NCI-H146 treated with DMSO at 0.1 percent for 48 hours (cell line): ENCODE measurements at regions not wholly inside any gene's neighbourhood (a gene's known extent, or its start where the extent isn't known, plus 50 kb on each side); places are given as distances from the start of the nearest gene placed in this dataset.

ENCODE experiments used
- DNase-seq: peaks from one replicate; lab custom pipeline; 2025; ENCODE audit not compliant: unreplicated experiment; lab: John Stamatoyannopoulos, UW

GRCh38 chr12:118606690-118607089, 230.3 kb downstream of the SUDS3 start:
- no peak for DNase-seq

GRCh38 chr12:118607831-118608230, 231.5 kb downstream of the SUDS3 start:
- DNase-seq: no peak

DNA sequence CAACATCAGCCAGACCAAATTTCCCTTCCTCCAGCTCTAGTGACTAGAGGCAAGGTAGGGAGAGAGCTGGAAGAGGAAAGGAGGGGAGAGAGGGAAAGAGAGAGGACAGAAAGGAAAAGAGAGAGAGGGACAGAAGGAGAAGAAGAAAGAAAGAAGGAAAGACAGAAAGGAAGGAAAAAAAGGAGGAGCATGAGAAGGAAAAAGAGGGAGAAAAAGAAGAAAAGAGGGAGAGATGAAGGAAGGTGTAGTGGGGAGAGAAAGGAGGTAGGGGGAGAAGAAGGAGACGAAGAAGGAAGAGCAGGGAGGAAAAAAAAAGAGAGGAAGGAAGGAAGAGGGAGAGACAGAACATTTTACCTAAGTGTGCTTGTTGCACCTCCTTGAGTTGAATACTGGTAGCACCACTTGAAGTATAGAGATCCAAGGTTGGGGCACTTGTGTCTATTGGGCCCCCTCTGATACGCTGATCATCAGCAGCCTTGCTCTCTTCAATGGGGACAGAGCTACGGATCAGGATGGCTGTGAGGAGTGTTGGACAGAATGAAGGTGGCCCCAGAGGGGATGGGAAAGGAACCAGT, 232.5 kb downstream of the SUDS3 start:
- DNase-seq: no peak

DNA sequence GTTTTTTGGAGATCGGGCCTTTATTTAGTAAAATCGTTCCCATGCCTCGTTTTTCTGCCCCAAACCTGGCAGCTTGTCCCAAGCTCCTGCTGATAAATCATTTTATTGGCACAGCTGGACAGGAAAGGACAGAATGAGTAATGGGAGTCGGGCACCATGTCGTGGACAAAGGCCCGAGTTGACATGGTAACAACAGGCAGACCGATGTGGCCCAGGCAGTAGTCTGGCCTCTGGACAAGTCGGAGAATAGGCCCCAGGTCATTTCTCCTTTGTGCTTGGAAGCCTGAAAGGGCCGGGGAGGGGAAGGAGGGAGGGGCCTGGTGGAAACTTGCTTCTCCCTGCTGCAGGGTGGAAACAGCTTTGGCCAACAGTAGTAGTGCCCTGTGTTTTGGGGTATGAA, 234.9 kb downstream of the SUDS3 start:
- peak; percentile 96 for DNase-seq

- DNase-seq: peak; percentile 60
Observed at GRCh38 chr12:118611770-118612169, 235.4 kb downstream of the SUDS3 start.

- peak; percentile 27 for DNase-seq
Observed at GRCh38 chr12:118617611-118618450, 241.5 kb downstream of the SUDS3 start.

- DNase-seq: no peak
Observed at GRCh38 chr12:118618695-118619094, 242.3 kb downstream of the SUDS3 start.

DNA sequence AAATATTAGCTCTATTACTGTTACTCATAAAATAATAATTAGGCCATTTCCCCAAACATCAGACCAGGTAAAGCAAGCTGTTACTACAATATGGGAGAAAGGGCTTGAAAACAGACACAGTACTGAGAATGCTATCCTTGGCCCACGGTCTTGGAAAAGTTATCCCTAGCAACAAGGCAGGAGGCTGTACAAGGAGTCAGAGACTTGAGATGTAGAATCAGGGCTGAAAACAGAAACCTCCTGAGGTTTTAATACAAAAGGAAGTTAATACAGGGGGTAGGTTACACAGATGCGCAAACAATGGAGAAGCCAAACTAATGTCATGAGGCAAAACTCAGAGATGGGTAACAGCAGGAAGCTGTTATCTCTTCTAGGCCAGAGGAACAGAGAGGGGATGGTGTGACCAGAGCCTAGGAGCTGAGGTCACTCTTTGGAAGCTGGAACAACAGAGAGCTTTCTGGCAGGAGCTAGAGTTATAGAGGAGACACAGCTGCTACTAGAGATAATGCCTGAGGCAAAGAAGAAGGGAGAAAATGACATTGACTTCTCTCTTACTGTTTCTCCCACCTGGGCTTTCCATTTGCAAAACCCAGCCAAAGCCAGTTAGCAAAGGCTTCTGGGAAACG, 248.8 kb downstream of the SUDS3 start:
- peak; percentile 57 for DNase-seq

DNA sequence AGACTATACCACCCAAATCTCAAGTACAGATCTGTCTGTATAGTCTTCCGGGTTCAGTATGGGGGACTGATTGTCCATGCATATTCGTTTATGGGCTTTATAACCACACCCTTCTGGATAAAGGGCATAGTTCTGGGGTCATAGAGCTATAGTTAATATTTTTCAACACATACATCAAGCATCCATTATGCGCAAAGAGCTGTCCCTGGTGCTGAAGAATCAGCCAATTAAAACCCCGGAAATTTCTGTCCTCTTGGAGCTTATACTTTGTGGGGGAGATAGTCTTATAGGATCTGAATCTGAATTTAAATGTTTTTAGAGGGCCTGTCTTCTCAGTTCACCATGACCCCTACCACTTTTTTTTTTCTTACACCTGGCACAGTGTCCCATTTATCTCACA, 256.7 kb downstream of the SUDS3 start:
- no peak for DNase-seq

DNA sequence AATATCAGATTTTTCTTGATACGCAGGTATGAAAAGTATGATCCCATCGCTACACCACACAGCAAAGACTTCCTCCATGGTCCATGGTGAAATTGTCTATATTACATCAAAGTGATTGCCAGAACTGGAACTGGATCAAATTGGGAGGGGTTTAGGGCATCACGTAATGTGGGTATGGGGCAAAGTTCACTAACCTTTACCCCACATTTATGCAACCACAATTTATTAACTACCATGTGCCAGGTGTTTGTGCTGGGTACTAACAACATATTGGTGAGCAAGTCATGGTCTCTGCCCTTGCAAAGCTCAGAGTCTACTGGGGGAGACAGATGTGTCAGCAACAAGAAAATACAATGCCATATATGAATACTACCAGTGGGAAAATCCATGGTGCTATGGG, 258.9 kb downstream of the SUDS3 start:
- no peak for DNase-seq

DNA sequence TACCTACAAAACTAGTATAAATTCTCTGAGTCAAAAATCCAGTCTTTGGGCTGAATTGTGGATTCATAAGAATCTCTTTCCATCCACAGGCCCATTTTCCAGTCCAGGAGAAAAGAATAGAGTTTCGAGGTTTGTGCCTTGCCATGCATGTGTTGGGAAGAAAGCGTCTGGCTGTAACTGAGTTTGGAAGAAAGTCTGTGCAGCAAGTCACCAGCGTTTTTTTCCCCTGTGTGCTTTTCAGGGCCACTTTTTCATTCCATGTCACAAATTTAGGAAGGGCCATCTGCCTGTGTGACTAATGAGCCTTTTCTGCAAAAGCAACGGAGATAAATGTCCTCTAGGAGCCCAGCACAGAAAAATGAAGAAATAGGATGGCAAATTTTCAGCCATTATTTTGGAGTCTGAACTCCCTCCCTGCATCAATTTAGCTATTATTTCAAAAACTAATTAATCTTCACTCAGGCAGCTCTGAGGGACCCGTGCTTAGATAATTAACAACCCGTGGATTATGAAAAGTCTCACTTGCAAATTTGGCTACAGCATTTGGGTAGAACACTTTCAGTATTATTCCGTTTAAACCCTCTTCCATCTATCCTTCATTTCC, 261.5 kb downstream of the SUDS3 start:
- DNase-seq: no peak

GRCh38 chr12:118641249-118641648, 264.9 kb downstream of the SUDS3 start:
- no peak for DNase-seq

- no peak for DNase-seq
Observed at GRCh38 chr12:118645219-118645618, 268.9 kb downstream of the SUDS3 start.

GRCh38 chr12:118649765-118650585, 273.6 kb downstream of the SUDS3 start:
- DNase-seq: no peak

GRCh38 chr12:118650586-118650960, 274.2 kb downstream of the SUDS3 start:
- DNase-seq: no peak

DNA sequence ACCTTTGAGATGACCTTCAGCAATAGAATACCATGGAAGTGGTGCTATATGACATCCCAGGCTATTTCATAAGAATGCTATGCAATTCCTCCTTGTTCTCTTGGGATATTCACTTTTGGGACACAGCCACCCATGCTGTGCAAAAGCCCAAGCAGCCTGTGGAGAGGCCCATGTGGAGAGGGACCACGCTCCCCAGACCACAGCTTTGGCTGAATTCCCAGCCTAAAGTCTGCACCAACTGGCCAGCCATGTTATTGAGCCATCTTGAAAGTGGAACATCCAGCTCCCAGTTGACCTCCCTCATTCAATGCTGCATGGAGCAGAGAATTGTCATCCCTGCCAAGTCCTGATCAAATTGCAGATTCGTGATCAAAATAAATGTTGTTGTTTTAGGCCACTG, 275.1 kb downstream of the SUDS3 start:
- DNase-seq: no peak

DNA sequence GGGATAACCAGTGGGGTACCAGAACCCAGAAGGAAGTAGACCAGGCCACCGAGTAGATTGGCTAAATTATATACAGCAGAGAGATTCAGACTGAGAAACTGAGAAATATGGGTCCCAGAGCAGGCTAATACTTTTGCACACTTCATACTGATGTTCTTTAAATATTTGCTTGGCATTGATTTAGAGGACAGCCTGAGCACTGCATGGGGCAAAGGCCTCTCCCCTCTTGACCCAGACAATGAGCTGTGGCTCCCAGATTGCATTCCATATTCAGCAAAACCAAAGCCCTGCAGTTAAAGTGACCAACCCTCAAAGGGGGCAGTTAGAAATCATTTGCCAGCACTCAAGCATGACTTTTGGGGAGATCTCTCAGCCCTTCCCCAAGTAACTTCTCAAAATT, 279.2 kb downstream of the SUDS3 start:
- DNase-seq: no peak

DNA sequence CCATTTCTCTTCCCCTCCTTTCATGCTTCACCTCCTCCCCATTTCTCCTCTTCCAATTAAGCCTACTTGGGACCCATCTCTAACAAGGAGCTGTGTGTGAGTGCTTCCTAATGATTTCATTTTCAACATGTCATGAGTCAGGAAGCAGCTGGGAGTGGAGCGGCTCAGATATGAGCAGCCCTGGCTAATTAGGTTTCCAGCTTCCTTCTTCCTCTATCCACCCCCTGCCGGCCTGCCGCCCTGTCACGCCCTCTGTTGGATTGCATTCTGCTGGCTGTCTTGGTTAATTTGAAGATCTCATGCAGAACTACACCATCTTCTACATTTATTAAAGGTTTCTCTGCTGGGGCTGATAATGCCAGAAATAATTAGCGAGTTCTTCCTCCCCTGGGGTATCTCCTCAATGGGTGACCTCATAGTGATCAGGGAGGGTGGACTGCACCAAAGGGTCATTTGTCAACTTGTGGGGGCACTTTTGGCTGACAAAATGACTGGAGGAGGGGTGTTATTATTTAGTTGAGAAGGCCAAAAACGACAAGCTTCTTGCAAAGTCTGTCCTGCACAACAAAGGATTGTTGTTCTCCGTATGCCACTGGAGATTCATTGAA, 300.9 kb upstream of the SRRM4 start:
- DNase-seq: no peak

DNA sequence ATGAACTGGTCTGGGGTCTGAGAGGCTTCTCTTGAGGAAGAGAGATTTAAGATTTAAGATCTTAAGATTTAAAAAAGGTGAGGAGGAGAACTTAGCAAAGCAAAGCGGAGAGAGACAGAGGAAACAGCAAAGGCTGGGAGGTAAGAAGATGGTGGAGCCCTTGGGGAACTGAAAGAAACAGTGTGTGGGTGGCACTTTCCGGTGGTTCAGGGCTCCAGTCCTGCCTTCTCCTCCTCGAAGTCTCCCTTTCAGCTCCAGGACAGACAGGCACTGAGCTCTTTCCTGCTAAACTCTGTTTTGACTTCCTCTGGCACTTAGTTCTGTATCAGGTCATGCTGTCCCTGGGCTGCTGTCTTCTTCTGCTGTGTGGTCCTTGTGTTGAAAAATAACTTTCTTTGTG, 298.7 kb upstream of the SRRM4 start:
- no peak for DNase-seq

GRCh38 chr12:118685983-118686607, 295.2 kb upstream of the SRRM4 start:
- no peak for DNase-seq
